CD4-positive, alpha-beta T cell treated with Interleukin-6 for 4 hours (primary cell): ENCODE measurements at regions not wholly inside any gene's neighbourhood (a gene's known extent, or its start where the extent isn't known, plus 50 kb on each side); places are given as distances from the start of the nearest gene placed in this dataset.

Experiments
- DNase-seq: peaks from one replicate; pipeline ENCODE4 v3.0.0-alpha.2; 2020; ENCODE audit warnings: mixed read lengths

DNA sequence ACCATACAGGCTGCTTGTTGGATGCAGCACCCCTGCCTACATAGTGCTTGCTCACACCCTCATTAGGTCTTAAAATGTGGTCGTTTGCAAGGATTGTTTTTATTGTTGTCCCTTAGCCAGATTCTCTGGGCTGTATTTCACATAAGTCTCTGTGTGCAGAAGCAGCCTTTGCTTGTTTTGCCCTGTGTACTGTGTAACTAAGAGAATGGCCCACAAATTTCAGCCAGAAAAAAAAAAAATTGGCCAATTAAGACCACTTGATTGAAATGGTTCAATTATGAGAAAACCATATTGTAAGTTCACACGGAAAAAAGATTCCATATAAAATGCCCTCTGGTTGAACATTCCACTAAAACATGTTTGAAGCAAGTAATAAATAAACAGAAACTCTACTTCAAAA, 377.1 kb upstream of the SOX11 start:
- no peak for DNase-seq

DNA sequence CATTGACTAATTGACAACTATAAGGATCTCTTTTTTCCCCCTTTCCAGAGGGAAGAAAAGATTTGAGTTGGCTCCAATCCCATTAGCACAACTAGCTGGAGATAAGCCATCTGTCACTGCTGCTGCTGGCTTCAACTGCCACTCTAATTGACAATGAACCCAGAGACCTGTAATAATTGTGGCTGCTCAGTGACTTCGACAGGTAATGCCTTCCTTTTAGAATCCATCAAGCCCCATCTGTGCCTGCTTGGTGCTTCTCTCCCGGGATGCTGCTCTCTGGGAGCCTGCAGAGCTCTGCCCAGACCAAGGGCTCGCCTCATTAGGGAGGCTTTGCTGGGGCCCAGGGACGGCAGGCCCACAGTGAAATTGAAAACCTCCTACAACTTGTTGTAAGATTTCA, 376.7 kb upstream of the SOX11 start:
- no peak for DNase-seq

DNA sequence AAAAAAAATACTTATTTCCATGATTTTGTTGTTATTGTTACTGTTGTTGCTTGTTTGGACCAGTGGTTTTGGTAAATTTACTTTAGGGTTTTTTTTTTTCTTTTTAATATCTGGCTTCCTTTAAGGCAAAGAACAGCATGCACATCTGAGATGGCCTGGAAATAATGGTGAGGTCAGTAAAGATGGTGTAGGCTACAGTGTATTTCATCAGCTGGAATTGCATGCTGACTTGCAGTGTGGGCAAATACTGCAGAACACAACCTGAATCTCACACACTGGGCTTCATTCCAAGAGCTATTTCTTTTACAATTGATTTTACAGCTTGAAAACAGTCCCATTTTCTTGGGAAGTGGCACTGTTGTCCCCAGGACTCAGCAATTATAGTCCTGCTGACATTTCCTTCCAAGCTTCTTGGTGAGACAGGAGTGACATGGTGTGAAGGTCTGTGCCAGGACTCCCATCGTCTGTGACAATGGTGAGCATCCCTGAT, 376.1 kb upstream of the SOX11 start:
- DNase-seq = no peak

DNA sequence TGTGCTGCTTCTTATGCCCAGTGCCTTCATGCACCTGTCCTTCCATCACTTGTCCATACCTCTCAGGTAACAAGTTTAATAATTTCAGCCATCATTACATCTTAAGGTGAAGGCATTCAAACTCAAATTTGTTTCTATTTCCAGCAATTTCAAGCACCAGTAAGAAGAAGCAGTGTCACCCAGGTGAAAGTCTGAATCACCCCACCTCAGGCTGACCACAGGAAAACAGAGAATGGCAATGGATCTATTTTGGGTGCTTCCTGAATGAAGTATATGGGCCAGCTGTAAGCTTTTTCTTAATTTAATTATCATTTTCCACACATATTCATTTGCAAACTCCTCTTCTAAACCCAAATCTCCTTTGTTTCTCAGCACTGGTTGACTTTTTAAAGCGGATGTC, 372.7 kb upstream of the SOX11 start:
- DNase-seq = no peak

DNA sequence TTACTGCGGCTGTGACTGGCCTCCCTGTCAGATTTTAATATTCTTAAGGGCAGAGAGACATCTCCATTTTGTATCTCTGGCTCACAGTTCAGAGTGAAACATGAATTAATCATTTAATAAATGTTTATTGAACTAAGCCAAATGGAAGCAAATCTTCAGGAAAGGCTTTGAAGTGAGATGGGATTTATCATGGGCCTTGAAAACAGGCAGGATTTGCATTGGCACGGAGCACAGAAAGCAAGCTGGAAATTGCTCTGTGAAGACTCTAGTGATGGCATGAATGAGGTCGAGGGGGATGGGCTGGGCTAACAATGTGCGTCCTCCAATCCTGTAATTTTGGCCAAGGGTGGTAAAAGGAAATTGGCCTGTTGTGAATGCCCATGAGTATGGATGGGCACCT, 369.8 kb upstream of the SOX11 start:
- DNase-seq = no peak

DNA sequence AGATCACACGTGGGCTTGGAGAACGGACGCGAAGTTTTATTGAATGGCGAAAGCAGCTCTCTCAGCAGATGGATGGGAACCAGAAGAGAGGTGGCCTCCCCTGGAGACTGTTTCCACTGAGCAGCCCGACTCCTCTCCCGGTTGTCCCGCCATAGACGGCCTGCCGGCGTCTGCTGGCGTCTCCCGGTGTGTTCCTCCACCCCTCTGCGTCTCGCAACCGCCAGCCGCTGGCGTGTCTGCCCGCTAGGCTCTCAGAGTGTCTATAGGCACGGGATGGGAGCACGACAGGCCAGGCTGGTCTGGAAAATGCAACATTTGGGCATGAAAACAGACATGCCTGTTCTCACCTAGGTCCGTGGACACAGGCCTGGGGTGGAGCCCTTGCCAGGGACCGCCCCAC, 366.7 kb upstream of the SOX11 start:
- DNase-seq = no peak

DNA sequence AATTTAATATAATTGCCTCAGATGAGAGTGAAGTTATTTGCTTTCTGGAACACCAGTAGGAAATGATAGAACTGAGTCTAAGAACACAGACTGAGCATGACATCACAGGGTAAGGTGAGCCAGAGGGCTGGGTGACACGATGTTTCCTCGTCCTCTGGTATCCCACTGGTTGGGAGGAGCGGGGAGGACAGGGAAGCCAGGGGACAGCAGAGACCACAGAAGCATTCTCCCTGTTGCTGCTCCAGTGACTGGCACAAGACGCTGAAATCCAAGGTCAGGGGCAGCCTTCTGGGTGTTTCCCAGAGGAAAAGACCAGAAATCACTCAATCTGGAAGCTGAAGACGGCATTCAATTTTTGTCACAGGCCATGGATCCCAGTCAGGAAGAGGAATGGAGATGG, 363.4 kb upstream of the SOX11 start:
- no peak for DNase-seq

DNA sequence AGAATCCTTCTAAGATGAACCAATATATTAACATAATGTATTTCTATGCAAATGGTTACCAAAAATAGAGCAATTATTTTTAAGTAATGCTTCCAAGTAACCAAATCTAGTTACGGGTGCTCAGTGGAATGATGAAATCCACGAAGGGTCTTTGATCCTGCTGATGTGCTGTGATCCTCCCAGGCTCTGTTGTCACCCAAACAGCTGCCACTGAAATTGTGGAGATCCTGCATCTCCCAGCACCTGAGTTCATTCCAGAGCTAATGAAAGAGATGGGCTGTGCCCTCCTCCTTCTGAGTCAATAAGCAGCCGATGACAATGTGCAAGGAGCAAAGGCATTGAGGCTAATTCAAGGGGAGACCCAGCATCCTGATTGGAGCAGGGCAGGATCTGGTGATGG, 362.4 kb upstream of the SOX11 start:
- DNase-seq = no peak

DNA sequence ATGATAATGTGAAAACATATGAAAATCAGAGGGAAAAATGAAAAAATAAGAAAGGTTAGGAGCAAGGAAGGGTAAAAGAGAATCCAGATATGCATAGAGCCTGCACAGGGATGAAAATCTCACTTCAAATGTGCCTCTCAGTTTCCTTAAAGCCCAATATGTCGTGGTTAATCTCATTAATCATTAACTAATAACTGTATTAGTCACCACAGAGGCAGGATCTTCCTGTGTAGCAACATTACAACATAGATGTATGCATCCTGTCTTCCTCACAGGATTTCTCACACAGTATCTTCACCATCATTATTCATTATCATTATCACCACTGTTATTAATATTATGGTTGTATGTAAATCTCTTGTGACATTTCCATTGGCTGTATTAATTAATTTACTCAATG, 361.2 kb upstream of the SOX11 start:
- no peak for DNase-seq

DNA sequence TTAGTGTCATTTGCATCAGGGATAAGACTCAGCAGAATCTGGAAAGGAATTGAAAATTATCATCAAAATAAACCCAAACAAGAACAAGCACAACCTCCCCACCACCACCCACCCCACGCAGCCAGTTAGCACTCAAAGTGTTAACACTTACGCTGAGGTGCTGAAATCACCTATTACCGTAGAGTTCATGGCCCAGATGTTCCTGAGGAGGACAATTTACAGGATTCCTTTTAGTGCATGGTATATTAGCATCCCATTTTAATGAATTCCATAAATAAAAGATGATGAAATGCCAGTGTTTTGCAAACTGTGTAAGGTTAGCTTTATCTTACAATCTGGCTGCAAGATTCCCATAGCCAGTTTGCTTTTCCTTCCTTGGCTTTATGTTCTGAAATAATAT, 359.3 kb upstream of the SOX11 start:
- no peak for DNase-seq

DNA sequence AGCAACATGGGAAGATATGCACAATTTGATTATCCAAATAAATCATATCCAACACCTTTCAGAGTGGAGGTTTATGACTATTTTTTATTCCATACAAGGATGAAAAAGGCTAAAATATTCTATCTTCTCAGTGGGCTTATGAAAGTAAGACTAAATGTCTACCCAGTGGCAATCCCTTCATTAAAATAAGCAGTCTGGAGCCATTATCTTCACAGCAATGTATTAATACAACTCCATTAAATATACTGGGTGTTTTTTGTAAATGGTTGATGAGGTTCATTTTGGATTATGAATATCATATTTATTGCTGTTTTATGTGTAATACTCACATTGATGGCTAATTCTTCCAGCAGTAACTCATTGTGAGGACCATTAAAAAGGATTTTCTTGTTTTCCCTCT, 352.7 kb upstream of the SOX11 start:
- DNase-seq = no peak

DNA sequence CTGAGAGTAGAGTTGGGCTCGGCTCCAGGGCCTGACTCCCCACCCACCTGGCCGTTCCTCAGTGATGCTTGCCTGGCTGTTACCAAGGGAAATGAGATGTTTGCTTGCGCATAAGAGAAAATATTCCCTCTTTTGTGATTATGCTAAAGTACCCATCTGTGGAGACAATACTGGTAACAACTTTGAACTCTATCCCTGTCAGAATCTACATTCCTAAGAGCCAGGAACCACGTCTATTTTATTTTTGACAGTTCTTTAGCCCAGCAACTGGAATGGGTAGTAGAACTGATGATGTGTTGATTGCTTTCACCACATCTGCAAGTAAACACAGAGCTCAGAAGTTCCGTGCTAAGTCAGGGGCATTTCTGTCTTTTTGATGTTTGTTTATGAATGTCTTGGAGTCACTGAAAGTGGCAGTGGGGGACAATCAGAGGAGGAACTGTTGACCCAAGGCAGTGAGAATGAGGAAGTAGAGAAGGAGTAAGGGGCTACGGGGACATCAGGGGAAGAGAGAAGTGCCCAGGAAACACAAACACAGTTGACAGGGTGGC, 348.3 kb upstream of the SOX11 start:
- no peak for DNase-seq

DNA sequence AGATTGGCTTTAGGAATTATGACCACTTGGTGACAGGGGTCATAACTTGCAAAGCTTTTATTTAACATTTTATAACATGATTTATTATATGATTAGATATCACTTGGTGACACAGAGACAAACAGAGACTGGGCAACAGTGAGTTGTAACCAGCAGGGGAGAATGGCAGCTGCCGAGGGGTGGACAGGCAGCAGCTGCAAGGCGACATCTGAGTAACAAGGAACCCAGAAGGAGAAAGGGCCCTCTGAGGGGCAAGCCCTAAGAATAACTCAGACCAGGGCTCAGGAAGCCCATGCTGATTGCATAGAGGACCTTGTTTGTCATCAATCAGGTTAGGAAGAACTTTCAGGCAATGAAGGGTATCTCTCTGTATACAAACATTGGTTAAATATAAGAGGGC, 339.9 kb upstream of the SOX11 start:
- DNase-seq = no peak

DNA sequence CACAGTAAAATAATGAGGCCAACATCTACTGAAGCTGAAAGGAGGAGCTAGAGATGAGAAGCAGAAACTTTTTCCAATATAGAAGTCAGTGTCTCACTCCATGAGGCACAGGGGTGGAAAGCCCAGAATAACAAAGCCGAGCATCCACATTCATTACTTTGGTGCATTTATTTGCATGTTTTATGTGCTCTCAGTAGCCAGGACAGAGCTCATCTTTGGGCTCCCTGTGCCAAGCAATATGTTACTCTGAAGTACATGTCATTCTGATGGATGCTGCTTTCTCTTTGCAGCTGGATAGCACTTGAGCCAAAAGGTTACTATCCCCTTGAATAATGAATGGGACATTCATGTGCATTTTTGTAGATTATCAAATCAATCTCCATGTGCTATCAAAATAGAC, 338.6 kb upstream of the SOX11 start:
- DNase-seq = no peak

DNA sequence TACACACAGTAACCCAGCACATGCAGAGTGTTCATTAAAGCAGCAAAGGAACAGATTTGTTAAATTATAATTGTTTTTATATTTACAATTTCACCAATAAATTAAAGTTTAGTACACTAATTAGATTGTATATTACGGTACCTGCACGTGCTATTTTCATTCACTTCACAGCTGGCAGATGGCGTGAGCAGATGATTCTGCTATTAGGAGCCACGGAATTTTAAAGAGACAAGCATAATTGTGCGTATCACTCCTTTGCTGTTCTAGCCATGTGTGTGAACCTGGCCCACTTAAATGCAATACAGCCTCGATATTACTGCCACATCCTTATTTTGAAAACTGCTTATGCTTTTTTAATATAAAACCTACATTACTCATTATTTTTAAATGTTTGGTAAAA, 332.8 kb upstream of the SOX11 start:
- no peak for DNase-seq

DNA sequence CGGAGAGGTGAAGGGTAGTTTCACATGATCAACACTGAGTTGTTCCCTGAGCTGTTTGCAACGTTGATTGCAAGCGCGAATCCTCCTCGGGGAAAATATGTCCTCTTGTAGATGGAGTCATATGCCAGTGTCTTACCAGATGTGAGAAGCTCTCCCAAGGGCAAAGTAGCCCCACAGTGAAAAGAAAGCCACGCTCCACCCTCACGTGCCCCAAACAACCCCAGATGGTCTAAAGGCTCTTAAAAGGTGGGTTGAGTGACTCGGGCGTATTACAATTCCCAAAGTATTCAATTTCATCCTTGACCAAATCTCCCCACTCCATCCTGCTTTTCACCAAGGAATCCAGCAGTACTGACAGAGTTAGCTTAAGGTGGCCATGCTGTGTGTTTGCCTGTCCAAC, 332.1 kb upstream of the SOX11 start:
- no peak for DNase-seq

DNA sequence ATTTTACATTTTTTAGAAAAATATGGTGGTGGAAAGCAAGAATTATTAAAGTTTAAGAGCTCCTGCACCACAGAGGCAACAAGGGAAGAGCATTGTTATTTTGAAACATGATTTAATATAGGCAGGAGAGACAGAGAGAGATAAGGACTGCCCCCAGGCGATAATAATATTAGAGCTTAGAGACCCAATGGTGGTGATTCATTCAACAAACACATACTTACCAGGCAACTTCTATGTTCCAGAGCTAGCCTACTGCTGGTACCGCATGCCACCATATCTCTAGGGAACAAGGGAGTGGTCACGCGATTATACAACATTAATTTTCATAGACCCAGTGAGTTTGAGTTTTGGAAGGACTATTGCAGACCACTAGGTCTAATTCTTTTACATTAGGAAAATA, 327.8 kb upstream of the SOX11 start:
- DNase-seq = no peak

DNA sequence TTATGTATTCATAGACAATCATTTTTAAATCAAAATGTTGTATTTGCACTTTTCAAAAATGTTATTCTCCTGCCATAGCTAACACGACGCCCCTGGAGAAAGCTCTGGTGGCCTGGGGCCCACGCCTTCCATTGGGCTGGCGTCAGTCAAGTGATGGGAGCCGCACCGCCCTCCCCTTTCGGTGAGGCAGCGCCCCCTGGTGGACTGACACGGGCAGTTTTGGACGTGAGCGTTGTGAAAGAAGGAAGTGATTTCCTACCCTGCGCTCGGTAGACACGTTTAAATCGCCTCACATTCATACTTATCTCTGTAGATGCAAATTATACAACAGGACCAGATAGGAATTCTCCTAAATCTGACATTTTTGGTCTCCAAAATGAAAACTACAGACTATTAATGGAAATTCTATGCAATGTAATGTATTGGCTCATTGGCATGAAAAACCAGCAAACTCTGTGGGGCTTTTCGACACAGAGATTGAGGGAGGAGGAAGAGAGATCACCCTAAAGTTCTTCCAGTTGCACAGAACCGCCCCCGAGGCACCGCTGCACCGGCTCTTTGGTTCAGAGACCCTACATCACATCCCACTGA, 326.2 kb upstream of the SOX11 start:
- peak; percentile 4 for DNase-seq

DNA sequence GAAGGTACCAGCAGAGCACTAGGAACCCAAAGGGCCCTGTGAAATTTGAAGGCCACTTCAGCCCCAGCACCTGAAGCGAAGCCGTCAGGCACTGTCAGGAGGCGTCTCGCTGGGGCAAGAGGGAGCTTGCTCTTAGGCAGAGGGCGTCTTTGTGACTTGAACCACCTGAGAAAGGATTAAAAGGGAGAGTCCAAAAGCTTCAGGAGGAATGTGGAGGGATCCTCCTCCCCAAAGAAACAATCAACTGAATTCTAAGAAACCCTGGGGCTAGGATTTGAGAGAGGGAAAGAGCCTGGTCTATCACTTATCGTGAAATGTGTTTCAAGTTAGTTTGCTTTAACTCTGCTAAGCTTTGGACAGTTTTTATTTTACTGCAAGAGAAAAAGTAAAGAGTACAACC, 324.9 kb upstream of the SOX11 start:
- no peak for DNase-seq

DNA sequence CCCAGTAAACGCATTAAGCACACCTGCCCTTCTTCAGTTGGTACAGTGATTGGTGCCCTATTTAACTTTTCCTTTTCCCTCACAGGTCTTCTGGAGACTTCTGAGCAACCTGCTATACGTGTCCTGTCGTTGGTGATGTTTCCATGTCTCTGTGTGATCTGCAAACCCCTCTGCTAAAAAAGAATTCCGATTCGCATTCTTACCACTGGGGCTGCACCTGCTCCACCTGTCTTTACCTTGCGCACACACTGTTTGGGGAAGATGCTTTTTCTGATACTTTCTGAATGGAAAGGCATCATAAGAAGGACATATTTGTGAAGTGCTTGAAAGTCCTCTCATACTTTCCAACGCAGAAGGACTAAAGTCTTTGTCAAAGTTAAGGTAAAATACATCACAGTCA, 323.9 kb upstream of the SOX11 start:
- no peak for DNase-seq

DNA sequence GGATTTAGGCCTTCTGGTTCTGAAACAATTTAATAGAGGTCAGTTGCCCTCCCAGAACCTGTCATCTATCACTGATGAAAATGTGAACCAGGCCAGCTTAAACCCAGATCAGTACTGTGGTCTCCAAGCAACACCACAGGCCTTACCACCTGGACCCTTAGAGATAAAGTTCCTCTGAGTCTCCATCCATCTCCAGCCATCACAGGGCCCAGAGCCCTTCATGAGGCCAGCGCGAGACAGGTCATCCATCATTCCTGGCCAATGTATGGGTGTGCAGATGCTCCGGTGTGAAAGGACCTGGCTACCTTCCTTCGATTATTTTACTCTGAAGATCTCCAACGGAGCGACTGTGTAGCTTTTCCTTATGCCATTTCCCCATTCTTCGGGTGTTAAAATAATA, 322.7 kb upstream of the SOX11 start:
- DNase-seq = no peak

DNA sequence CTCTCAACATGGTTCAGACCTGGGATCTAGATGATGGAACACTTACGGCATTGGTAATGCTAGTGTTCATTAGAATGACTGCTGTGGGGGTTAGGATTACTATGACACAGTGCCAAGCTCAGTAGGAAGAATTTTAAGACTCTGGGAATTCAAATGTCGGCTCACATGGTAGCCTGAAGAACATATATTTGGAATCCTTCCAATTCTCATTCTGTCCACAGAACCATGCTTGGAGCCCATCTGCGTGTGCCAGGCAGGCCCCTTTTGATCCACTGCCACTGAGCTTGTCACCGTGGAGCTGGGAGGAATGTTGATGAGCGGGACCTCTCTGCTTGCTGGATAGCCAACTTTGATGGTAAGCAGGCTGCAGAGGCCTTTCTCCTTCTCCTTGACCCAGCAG, 322.0 kb upstream of the SOX11 start:
- no peak for DNase-seq

DNA sequence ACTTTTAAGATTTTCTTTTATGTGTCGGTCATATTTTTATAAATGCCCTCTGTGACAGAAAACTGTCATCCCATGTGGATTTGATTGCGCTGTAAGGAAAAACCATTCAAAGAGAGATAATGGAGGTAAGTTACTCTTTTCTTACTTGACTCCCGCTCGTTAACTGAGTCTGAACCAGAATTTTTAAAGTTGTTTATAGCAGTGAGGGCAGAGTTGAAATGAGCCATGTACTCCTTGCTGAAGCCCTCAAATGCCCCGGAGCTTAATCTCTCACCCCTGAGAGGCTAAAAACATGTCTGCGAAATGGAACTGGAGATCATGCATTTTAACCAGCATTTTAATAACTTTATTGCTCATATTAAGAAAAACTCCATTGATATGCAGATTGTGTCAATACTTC, 320.0 kb upstream of the SOX11 start:
- no peak for DNase-seq

DNA sequence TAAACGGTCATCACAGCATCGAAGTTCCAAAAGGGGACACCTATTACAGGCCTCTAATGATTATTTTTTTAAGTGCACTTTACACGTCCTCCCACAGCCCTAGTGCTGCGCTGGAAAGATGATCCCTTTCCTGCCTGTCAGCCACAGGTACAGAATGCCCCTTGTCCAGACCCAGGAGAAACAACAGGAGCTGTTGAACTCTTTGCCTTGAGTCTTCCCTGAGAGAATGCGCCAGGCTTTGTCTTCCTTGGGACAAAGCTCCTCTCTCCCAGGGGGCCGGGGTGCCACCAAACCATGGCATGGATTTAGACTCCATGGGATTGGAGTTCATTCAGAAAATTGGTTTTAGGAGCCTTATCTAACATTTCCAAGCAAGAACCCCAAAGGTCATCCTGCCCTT, 319.0 kb upstream of the SOX11 start:
- DNase-seq = no peak

DNA sequence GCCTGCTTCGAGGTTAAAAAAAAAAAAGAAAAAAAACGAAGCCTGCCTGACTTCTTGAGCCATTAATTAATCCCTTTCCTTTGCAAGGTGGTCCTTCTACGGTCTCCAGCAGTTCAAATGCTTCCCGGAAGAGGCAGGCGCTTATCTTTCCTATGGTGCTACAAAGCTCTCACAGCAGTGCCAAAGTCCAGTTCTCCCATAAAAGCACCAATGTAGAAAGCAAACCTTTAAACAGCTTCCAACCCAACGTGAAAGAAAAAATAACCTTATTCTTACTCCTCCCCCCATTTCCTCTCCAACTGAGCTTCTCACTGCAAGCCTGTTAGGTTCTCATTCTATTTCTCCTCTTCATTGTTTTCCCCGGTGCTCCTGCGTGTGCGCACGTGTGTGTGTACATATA, 317.4 kb upstream of the SOX11 start:
- no peak for DNase-seq

DNA sequence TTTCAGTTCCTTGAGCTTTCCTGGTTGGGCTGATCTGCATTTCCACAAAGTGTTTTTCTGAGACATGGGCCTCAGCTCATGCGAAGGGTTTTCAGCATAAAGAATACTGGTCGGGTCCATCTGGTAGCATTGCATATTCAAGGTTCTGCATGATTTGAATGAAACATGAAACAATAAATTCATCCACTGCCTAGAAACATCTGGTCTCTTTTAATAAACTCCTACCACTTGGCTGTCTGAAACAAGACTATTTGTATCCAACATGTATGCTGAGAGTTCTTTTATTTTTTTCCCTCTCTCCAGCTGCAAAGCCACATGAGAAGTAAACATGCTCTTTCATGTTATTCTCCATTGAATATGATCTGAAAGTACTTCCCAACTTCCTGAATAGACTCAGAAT, 314.9 kb upstream of the SOX11 start:
- no peak for DNase-seq
